GM18870 (cell line): ENCODE measurements at regions not wholly inside any gene's neighbourhood (a gene's known extent, or its start where the extent isn't known, plus 50 kb on each side); places are given as distances from the start of the nearest gene placed in this dataset.

Experiments used
- ATAC-seq: cut with Tn5 transposase; IDR thresholded peaks from one replicate; pipeline ENCODE4 v1.9.1; 2021; ENCODE audit warnings: moderate library complexity; ENCODE audit not compliant: unreplicated experiment

DNA sequence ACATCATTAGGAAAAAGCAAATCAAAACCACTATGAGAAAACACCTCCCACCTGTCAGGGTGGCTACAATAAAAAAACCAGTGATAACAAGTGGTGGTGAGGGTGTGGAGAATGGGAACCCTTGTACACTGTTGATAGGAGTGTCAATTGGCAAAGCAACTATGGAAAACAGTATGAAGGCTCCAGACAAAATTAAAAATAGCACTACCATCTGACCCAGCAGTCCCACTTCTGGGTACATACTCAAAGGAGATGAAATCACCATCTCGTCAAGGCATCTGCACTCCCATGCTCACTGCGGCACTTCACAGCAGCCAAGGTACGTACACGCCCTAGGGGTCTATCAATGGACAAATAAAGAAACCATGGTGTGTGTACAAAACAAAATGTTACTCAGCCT lies 715.1 kb downstream of the UQCRFS1 start:
- no peak for ATAC-seq

DNA sequence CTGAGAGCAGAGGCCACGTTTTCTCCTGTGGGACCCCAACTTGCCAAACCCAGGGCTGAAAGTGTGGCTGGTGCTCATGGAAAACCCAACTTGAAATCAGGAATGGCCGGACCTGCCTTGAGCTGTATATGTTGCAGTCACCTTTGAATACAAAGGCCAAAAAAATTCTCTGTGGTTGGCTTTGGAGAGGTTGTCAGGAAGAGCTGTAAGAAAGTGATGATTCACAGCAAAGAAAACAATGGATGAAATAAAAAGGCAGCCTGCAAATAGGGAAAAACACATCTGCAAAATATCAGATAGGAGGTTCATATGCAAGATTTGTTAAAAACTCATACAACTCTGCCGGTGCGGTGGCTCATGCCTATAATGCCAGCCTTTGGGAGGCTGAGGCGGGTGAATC lies 715.8 kb downstream of the UQCRFS1 start:
- ATAC-seq = no peak

DNA sequence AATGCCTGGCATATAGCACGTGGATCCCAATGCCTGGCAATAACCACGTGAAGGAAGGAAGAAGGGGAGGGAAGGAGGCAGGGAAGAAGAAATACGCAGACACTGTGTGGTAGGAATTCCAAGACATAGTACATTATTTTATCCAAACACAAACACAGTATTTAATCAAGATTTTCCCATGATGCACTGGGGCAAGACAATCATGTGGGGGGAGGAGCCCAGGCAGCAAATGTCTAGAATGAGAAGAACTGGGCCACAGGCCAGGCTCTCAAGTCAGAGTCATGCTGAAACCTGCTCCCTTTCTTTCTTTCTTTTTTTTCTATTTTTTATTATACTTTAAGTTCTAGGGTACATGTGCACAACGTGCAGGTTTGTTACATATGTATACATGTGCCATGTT lies 717.9 kb downstream of the UQCRFS1 start:
- no peak for ATAC-seq

GRCh38 chr19:28494461-28494860 lies 718.5 kb downstream of the UQCRFS1 start:
- ATAC-seq = no peak

GRCh38 chr19:28493884-28494283 lies 719.1 kb downstream of the UQCRFS1 start:
- ATAC-seq = no peak

DNA sequence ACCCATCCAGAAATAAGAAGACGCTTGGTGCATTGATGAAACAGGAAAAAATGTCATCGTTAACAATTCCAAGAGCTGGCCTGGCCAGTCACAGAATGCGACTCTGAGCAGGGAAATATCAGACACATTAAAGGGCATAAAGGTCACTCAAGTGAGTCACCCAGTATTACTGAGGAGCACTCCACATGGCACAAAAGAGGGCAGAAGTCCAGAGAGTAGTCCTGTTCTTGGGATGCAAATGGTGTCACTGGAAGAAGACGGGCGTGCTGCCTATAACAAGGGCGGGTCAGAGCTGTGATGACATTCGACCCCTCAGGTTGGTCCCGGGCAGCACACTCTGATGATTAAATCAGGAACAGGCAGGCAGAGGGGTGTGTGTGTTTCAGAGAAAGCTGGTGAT lies 720.3 kb downstream of the UQCRFS1 start:
- ATAC-seq = no peak

DNA sequence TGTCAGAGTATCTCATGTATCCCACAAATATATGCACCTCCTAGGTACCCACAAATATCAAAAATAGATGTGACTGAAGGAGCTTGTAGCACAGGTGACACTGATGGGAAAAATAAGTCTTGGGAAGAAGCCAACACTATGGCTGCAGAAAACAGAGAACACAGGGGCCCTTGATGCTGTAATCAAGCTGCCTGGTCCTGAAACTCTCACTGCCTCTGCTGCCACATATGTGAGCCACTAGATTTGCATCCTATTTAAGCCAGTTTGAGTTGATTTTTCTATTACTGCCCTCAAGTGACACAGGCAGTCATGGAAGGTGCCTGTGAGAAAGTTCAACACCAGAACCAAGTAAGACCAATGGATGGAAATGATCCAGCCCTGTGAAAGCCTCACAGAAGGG lies 720.8 kb downstream of the UQCRFS1 start:
- ATAC-seq = no peak

- no peak for ATAC-seq
Measured at GRCh38 chr19:28489776-28490175, 723.2 kb downstream of the UQCRFS1 start.

- ATAC-seq = no peak
Measured at GRCh38 chr19:28489126-28489660, 723.8 kb downstream of the UQCRFS1 start.

GRCh38 chr19:28487999-28488398 lies 725.0 kb downstream of the UQCRFS1 start:
- no peak for ATAC-seq

GRCh38 chr19:28486926-28487325 lies 726.0 kb downstream of the UQCRFS1 start:
- ATAC-seq = no peak

DNA sequence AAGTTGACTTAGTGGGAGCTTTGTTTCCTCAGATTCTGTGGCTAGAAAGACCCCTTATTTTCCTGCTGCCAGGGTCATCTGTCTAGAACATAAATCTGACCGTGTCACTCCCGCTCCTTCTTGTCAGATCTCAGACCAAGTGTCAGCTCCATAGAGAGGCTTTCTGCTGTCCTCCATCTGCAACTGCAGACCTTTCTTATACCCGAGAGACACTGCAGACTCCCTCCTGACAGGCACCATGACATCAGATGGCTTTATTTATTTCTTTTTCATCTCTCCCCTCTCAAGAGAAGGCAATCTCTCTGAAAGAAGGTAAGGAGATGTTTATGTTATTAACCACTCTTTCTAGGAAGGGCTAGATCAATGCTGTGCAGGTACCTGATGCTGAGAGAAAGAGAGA lies 726.5 kb downstream of the UQCRFS1 start:
- no peak for ATAC-seq

DNA sequence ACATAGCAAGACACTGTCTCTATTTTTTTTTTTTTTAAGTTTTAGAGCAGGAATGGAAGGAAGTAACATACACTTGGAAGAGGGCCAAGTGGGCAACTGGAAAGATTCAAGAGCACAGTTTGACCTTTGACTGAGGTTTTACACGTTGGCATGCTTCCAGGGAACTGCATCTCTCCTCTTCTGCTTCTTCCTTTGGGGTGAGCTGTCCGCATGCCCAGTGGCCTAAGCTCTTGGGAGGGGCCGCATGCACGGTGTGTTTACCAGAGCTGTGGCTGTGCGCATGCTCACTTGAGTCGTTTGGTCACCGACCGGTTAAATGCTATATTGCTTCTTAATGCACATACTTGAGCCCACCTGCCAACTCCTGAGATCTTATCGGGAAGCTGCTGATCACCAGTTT lies 727.7 kb downstream of the UQCRFS1 start:
- ATAC-seq = no peak

DNA sequence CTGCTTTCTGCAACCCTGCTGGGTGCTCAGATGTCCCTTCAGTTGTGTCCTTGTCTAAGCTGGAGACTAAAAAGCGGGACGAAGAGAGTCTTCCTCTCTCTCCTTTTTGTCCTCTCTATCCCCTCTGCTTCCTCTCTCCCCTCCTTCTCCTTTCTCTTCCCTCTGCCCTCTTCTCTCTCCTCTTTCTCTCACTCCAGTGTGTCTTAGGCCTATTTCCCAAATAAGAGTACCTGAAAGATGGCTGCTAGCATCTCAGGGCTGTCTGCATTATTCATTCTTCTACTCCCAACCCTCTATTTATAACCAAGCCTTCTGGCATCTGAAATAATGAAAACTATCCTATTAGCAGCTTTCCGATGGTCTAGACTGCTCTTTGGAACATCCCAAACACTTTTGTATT lies 729.8 kb downstream of the UQCRFS1 start:
- no peak for ATAC-seq

DNA sequence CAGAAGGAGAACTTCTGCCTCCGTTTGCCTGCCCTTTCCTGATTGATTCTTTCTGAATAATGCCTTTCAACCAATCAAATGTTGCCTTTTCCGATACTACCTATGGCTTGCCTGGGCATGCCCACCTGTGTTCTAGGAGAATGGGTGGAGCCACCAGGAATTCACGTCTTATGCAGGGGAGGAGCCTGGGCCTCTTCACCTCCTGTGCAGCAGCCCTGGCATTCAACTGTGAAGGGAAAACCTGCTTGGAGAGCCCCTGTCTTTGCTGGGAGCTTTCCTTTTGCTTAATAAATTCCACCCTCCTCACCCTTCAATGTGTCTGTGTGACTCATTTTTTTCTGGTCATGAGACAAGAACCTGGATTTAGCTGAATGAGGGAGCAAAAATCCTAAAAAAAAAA lies 730.7 kb downstream of the UQCRFS1 start:
- ATAC-seq = no peak

- no peak for ATAC-seq
Measured at GRCh38 chr19:28481674-28482073, 731.3 kb downstream of the UQCRFS1 start.

DNA sequence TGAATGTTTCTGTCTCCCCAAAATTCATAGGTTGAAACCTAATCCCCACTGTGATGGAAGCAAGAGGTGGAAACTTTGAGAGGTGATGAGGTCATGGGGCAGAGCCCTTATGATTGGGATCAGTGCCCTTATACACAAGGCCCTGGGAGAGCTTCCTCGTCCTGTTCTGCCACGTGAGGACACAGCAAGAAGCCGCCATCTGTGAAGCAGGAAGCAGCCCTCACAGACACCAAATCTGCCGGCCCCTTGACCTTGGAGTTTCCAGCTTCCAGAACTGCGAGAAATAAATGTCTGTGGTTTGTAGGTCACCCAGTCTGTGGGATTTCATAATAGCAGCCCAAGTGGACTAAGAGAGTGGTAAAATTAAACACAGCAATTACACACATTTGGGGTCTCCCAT lies 737.4 kb downstream of the UQCRFS1 start:
- ATAC-seq = no peak

DNA sequence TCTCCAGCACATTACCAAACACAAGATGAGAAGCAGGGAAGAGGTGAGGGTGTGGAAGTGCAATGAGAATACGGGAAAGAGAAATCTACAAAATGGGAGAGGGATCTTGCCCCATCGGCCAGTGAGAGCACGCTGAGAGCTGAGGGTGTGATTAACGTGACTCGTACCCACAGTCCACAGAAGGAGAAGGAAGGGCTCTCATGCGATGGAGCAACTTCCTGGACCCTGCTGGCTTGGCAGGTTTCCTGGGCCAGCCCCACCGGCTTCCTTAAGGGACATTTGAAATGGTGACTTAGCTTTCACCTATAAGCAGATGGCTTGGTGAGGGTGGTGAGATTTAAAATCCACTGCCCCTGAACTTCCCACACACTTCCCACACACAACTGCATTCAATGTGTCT lies 740.1 kb downstream of the UQCRFS1 start:
- no peak for ATAC-seq

DNA sequence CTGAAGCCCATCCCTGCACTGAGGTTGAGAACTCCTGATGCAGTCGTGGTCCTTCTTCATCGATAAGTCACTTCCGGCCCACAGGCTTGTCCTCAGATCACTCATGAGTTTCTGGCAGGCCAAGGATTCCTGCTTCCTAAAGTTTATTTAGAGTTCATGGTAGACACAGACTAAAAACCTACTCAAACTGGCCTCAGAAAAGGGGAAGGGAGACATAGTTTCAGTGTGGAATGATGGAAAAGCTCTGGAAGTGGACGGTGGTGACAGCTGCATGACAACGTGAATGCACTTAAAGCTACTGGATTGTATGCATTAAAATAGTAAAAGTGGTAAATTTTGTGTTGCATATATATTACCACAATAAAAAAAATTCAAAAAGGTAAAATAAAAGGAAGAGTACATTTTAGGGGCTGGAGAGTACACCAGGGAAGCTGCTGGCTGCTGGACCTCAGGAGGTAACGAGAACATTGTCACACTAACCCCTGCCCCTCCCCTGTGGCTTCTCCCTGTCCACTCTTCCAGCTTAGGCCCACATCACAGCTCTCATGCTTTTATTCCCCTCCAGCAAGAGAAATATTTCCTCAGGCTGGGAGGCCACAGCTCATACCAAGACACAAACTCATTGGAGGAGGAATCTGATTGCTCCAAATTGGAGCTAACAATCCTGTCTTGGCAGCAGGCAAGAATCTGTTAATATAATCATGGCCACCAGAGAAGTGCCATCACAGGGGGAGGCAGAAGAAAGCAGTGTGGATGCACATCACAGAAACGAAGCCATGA lies 741.0 kb downstream of the UQCRFS1 start:
- no peak for ATAC-seq

DNA sequence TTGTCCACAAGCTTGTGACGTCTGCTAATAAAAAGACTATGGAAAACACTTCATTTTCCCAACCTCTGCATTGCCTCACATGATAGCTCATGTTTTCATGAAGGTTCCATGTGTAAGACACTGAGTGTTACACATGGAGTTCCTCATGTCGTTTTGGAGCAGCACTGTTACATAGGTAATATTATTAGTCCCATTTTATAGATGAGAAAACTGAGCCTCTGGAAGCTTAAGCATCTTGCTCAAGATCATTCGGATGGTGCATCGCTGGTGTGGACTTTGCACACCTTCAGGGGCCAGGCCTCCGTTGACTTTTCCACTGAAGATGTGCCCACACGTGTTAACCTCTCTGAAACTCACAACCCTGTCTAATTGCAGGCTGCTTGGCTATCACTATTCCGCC lies 743.4 kb downstream of the UQCRFS1 start:
- no peak for ATAC-seq

DNA sequence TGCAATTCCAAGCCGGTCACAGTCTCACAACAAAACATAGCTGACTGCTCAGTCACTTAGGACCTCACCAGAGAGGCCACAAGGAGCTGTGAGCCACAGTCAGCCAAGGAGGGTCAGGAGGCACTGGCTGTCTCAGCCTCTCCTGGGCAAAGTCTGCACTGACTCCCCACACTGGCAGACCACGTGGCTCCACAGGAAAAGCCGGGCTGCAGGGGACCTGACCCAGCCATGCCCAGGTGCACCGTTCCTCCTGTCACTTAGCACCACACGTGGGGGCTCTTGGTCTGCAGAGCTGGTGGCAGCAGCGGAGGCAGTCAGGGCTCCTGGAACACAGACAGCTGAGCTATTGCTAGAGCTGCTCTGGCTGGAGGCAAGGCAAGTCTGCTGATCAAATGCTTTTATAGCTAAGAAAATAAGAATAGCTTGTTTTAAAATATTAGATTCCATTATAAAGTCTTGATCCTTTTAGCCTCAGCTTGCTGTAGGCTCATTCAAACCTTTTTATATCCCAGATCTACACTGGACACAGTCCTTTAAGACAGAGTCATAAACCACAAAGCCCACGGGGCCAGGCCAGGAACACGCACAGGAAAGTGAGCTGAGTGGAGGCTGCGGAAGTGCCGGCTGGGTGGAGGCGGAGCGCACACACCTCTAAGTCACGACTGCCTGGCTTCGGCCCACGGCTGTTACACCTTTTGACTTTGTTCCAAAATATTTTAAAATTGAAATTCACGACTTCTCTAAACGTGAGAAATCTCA lies 744.1 kb downstream of the UQCRFS1 start:
- no peak for ATAC-seq
